Osteocyte (in vitro differentiated cells): ENCODE measurements at regions not wholly inside any gene's neighbourhood (a gene's known extent, or its start where the extent isn't known, plus 50 kb on each side); places are given as distances from the start of the nearest gene placed in this dataset.
"Not testable (repeated sequence)": the region's sequence is repeated elsewhere in the genome, so short reads cannot be mapped to it uniquely, and the experiment has no call there.

Source experiments
- DNase-seq: peaks from one replicate; pipeline ENCODE4 v3.0.0; 2021; ENCODE audit warnings: mixed read lengths; ENCODE audit not compliant: unreplicated experiment; ENCODE audit errors: extremely low spot score
- H3K27ac Mint-ChIP-seq: one replicate; pipeline ENCODE4 v1.8.0; 2021; ENCODE audit warnings: mild to moderate bottlenecking, mixed read lengths; ENCODE audit not compliant: unreplicated experiment
- H3K27me3 Mint-ChIP-seq: one replicate; pipeline ENCODE4 v1.8.0; 2021; ENCODE audit warnings: mixed read lengths; ENCODE audit not compliant: unreplicated experiment
- H3K36me3 Mint-ChIP-seq: one replicate; pipeline ENCODE4 v1.8.0; 2021; ENCODE audit warnings: mixed read lengths; ENCODE audit not compliant: unreplicated experiment
- H3K4me1 Mint-ChIP-seq: one replicate; pipeline ENCODE4 v1.8.0; 2021; ENCODE audit warnings: mixed read lengths; ENCODE audit not compliant: unreplicated experiment
- H3K4me3 Mint-ChIP-seq: one replicate; pipeline ENCODE4 v1.8.0; 2021; ENCODE audit warnings: mild to moderate bottlenecking, moderate library complexity, mixed read lengths; ENCODE audit not compliant: unreplicated experiment
- H3K9me3 Mint-ChIP-seq: one replicate; pipeline ENCODE4 v1.8.0; 2021; ENCODE audit warnings: mixed read lengths; ENCODE audit not compliant: unreplicated experiment
- TF ChIP-seq, protein P1 (sequence below): fragments of 200-600 bp; sonication (generic); IDR thresholded peaks from 2 replicates; pipeline ENCODE4 v1.5.0; 2021; ENCODE audit warnings: antibody characterized with exemption, mild to moderate bottlenecking, moderate library complexity

DNA sequence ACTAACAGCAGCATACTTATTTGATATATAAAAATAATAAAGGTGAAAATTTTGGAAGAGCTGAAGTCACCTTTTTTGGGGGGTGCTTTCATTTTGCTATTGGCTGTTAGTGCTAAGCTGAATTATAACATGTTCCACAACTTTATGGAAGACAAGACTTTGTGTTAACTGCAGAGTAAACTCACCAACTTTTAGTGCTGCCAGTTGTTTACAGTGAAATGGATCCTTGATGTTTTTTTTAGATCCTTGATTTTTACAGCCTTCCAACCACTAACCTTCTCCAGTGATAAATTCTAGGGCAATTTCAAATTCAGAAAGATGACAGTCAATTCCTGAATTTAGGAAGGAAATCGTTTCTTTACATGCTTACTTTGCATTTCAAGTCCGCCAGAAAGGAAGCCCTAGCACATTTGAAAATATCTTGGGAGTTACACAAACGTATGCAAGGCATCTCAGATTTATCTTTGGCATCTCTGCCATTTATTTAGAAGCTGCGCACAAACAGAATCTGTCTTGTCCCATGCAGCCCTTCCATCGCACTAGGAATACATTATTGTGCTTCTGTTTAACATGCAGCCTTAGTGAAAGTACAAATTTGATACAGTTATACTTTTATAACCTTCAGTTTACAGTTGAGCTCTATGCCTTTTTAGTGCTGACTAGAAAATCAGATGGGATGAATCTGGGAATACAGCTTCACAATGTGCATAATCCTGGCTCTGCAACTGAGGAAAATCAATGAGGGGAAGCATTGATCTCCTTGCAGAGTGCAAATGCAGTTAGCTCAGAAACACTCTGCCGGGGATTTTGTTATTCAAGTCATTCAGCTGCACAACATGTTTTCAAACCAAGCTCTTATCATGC lies 142.4 kb upstream of the ZNF608 start:
- Mint-ChIP-seq H3K4me3 (peak overlapping the region; percentile 14), H3K27me3 (no peaks in the 10 kb centered on the region), H3K36me3 (no peaks in the 10 kb centered on the region), H3K27ac (peak overlapping the region; percentile 80), H3K4me1 (peaks cover 33% of the 10 kb centered on the region), H3K9me3 (no peaks in the 10 kb centered on the region)
- TF ChIP-seq, protein P1, sequence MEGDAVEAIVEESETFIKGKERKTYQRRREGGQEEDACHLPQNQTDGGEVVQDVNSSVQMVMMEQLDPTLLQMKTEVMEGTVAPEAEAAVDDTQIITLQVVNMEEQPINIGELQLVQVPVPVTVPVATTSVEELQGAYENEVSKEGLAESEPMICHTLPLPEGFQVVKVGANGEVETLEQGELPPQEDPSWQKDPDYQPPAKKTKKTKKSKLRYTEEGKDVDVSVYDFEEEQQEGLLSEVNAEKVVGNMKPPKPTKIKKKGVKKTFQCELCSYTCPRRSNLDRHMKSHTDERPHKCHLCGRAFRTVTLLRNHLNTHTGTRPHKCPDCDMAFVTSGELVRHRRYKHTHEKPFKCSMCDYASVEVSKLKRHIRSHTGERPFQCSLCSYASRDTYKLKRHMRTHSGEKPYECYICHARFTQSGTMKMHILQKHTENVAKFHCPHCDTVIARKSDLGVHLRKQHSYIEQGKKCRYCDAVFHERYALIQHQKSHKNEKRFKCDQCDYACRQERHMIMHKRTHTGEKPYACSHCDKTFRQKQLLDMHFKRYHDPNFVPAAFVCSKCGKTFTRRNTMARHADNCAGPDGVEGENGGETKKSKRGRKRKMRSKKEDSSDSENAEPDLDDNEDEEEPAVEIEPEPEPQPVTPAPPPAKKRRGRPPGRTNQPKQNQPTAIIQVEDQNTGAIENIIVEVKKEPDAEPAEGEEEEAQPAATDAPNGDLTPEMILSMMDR, result no peak
- no peak for DNase-seq

DNA sequence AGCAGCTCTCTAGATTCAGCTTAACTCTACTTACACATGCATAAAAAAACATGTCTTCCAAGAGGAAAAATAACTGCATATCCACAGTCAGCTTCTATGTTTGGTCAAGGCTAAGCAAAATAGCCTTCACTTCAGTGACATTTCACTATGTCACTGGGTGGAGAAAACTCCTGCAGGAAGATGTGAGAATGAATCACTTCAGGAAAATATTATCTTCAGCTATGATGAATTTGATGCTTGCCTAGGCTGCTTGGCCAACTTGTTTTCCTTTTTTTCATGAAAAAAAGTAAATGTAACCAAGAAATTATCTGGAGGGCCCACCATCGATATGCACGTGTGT lies 143.0 kb upstream of the ZNF608 start:
- no peak overlapping the region for H3K4me3 Mint-ChIP-seq
- peaks cover 33% of the 10 kb centered on the region for H3K4me1 Mint-ChIP-seq
- no peaks in the 10 kb centered on the region for H3K9me3 Mint-ChIP-seq
- TF ChIP-seq, protein P1, result no peak
- peak overlapping the region; percentile 43 for H3K27ac Mint-ChIP-seq
- H3K36me3 Mint-ChIP-seq, result no peaks in the 10 kb centered on the region
- no peak for DNase-seq
- H3K27me3 Mint-ChIP-seq, result no peaks in the 10 kb centered on the region

GRCh38 chr5:124889850-124890249 lies 143.4 kb upstream of the ZNF608 start:
- H3K4me1 Mint-ChIP-seq, result peaks cover 33% of the 10 kb centered on the region
- no peaks in the 10 kb centered on the region for H3K27me3 Mint-ChIP-seq
- no peaks in the 10 kb centered on the region for H3K36me3 Mint-ChIP-seq
- DNase-seq, result no peak
- no peak overlapping the region for H3K4me3 Mint-ChIP-seq
- H3K9me3 Mint-ChIP-seq, result no peaks in the 10 kb centered on the region
- H3K27ac Mint-ChIP-seq, result no peak overlapping the region
- TF ChIP-seq, protein P1, result no peak

DNA sequence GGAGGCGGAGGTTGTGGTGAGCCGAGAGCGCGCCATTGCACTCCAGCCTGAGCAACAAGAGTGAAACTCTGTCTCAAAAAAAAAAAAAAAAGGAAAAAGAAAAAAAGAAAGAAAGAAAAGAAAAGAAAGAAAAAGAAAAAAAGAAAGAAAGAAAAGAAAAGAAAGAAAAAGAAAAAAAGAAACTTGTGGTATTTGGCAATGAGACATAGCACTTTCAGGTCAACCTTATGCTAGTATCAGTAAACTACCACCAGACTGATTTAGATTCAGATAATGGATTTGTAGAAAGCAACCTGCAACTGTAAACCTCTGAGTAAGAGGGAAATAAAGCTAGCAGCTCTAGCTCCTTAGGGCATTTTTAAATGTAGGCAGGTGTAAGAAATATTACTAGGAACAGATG lies 144.0 kb upstream of the ZNF608 start:
- not testable (repeated sequence) for H3K27ac Mint-ChIP-seq, H3K9me3 Mint-ChIP-seq, H3K27me3 Mint-ChIP-seq, DNase-seq, H3K4me3 Mint-ChIP-seq, H3K36me3 Mint-ChIP-seq
- H3K4me1 Mint-ChIP-seq, result peaks cover 33% of the 10 kb centered on the region

GRCh38 chr5:124891179-124891578 lies 144.7 kb upstream of the ZNF608 start:
- H3K9me3 Mint-ChIP-seq, result no peaks in the 10 kb centered on the region
- no peaks in the 10 kb centered on the region for H3K36me3 Mint-ChIP-seq
- H3K27ac Mint-ChIP-seq, result no peak overlapping the region
- peaks cover 33% of the 10 kb centered on the region for H3K4me1 Mint-ChIP-seq
- no peak for DNase-seq
- no peak overlapping the region for H3K4me3 Mint-ChIP-seq
- no peaks in the 10 kb centered on the region for H3K27me3 Mint-ChIP-seq
- TF ChIP-seq, protein P1, result no peak
